ENCODE measurements at regions not wholly inside any gene's neighbourhood (a gene's known extent, or its start where the extent isn't known, plus 50 kb on each side); places are given as distances from the start of the nearest gene placed in this dataset.
"Not testable (repeated sequence)": the region's sequence is repeated elsewhere in the genome, so short reads cannot be mapped to it uniquely, and the experiment has no call there.

DNA sequence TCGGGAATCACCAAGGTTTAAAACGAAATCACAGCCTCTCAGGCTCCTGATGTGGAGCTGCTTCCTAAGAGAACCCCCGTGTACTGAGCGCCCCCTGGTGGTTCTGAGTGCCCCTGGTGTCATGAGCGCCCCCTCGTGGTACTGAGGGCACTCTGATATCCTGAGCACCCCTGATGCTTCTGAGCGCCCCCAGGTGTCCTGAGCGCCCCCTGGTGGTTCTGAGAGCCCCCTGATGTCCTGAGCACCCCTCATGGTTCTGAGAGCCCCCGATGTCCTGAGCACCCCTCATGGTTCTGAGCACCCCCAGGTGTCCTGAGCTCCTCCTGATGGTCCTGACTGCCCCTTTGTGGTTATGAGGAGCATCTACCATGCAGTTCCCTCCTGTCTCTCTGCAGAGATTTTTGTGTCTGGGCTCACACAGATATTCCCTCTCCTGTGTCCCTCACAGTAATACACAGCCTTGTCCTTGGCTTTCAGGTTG, 1092.1 kb downstream of the TMEM121 start:
- H3K4me1 ChIP-seq (ENCODE audit: insufficient read depth, low read length, poor library complexity, severe bottlenecking); H3K9me3 ChIP-seq (ENCODE audit: low read depth, low read length, poor library complexity, severe bottlenecking); H3K27me3 ChIP-seq (replicated peaks; ENCODE audit: insufficient read depth, low read depth, low read length, poor library complexity); H3K36me3 ChIP-seq (ENCODE audit: insufficient read depth, low read length, poor library complexity, severe bottlenecking); H3K4me3 ChIP-seq (ENCODE audit: low read depth, low read length, poor library complexity, severe bottlenecking); POLR2A ChIA-PET (ENCODE audit: low non-redundant PET); BruUV-seq (replicated peaks); intact Hi-C loops (cut with micrococcal nuclease; ENCODE audit: unreplicated experiment); H3K27ac ChIP-seq (ENCODE audit: low read depth, low read length, poor library complexity, severe bottlenecking): not testable (repeated sequence)
- TF ChIP-seq, protein P1, sequence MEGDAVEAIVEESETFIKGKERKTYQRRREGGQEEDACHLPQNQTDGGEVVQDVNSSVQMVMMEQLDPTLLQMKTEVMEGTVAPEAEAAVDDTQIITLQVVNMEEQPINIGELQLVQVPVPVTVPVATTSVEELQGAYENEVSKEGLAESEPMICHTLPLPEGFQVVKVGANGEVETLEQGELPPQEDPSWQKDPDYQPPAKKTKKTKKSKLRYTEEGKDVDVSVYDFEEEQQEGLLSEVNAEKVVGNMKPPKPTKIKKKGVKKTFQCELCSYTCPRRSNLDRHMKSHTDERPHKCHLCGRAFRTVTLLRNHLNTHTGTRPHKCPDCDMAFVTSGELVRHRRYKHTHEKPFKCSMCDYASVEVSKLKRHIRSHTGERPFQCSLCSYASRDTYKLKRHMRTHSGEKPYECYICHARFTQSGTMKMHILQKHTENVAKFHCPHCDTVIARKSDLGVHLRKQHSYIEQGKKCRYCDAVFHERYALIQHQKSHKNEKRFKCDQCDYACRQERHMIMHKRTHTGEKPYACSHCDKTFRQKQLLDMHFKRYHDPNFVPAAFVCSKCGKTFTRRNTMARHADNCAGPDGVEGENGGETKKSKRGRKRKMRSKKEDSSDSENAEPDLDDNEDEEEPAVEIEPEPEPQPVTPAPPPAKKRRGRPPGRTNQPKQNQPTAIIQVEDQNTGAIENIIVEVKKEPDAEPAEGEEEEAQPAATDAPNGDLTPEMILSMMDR (conservative IDR thresholded peaks at IDR 0.05; ENCODE audit: low read depth, low read length): peak; percentile 89
- CTCF ChIA-PET: interaction anchor here (0.7 to 0.8 kb wide), 3 partner anchors 13 to 175 kb away, joined by 3 to 4 read pairs (median 3); no protein-coding TSS in a partner anchor
- DNase-seq (ENCODE audit: low spot score): peak; percentile 44

DNA sequence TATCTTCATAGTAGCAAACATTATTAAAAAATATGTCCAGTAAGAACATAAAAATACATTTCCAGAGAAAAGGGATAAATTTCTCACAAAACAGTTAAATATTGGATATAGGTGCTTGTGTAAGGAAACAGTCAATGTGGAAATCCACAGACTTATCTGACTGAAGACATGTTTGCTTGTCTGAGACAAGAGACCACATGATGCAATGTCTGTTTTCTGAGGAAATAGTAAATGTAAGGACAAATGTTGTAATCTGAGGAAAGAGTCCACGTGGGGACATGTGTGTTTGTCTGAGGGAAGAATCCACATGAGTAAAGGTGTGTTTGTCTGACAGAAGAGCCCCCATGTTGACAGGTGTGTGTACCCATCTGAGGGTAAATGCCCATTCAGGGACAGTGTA, 1093.2 kb downstream of the TMEM121 start:
- Histone ChIP-seq H3K9me3 (ENCODE audit: low read depth, low read length, poor library complexity, severe bottlenecking) (no peaks in the 10 kb centered on the region), H3K4me1 (ENCODE audit: insufficient read depth, low read length, poor library complexity, severe bottlenecking) (no peaks in the 10 kb centered on the region), H3K4me3 (ENCODE audit: low read depth, low read length, poor library complexity, severe bottlenecking) (no peak overlapping the region), H3K27me3 (replicated peaks; ENCODE audit: insufficient read depth, low read depth, low read length, poor library complexity) (no peaks in the 10 kb centered on the region), H3K27ac (ENCODE audit: low read depth, low read length, poor library complexity, severe bottlenecking) (no peak overlapping the region), H3K36me3 (ENCODE audit: insufficient read depth, low read length, poor library complexity, severe bottlenecking) (no peaks in the 10 kb centered on the region)
- POLR2A ChIA-PET (ENCODE audit: low non-redundant PET): no interaction called here
- CTCF ChIA-PET: no interaction called here
- no TSS peak for BruUV-seq (replicated peaks)
- DNase-seq (ENCODE audit: low spot score): no peak
- intact Hi-C loops (cut with micrococcal nuclease; ENCODE audit: unreplicated experiment): no loop called here
- no peak for TF ChIP-seq EZH2 (IDR thresholded peaks at IDR 0.05; ENCODE audit: borderline replicate concordance, low read depth, low read length, poor library complexity, severe bottlenecking)
- TF ChIP-seq, protein P1 (conservative IDR thresholded peaks at IDR 0.05; ENCODE audit: low read depth, low read length): no peak

DNA sequence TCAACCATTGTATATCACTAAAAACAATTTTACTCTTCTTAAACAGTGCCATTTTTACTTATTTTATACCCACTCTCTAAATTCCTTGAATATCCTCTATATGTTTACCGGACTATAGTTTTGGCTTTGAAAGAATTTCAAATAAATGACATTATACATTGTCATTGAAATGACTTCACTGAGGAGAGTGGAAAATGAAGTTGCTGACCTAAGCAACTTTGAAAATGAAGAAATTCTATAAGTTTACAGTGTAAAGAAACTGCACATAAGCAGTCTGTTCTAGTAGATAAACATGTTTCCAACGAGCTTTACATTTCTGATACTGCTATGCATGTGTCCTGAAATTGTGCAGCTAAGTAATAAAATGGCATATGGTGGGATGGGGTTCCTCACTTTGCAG, 1094.0 kb downstream of the TMEM121 start:
- H3K4me3 ChIP-seq (ENCODE audit: low read depth, low read length, poor library complexity, severe bottlenecking): no peak overlapping the region
- no peak for DNase-seq (ENCODE audit: low spot score)
- CTCF ChIA-PET: no interaction called here
- no peaks in the 10 kb centered on the region for H3K27me3 ChIP-seq (replicated peaks; ENCODE audit: insufficient read depth, low read depth, low read length, poor library complexity)
- H3K9me3 ChIP-seq (ENCODE audit: low read depth, low read length, poor library complexity, severe bottlenecking): no peaks in the 10 kb centered on the region
- intact Hi-C loops (cut with micrococcal nuclease; ENCODE audit: unreplicated experiment): no loop called here
- H3K4me1 ChIP-seq (ENCODE audit: insufficient read depth, low read length, poor library complexity, severe bottlenecking): no peaks in the 10 kb centered on the region
- no peak for TF ChIP-seq EZH2 (IDR thresholded peaks at IDR 0.05; ENCODE audit: borderline replicate concordance, low read depth, low read length, poor library complexity, severe bottlenecking)
- TF ChIP-seq, protein P1 (conservative IDR thresholded peaks at IDR 0.05; ENCODE audit: low read depth, low read length): no peak
- POLR2A ChIA-PET (ENCODE audit: low non-redundant PET): no interaction called here
- no peak overlapping the region for H3K27ac ChIP-seq (ENCODE audit: low read depth, low read length, poor library complexity, severe bottlenecking)
- no TSS peak for BruUV-seq (replicated peaks)
- no peaks in the 10 kb centered on the region for H3K36me3 ChIP-seq (ENCODE audit: insufficient read depth, low read length, poor library complexity, severe bottlenecking)
